ENCODE measurements at regions not wholly inside any gene's neighbourhood (a gene's known extent, or its start where the extent isn't known, plus 50 kb on each side); places are given as distances from the start of the nearest gene placed in this dataset.

GRCh38 chr6:97501853-97502252, 218.8 kb upstream of the MMS22L start (continued):
- TF ChIP-seq CHD7 (IDR thresholded peaks at IDR 0.05; ENCODE audit: insufficient replicate concordance, low read length) = no peak
- TF ChIP-seq HDAC6 (IDR thresholded peaks at IDR 0.05; ENCODE audit: low read depth, low read length) = no peak
- no peak for TF ChIP-seq CBX5 (IDR thresholded peaks at IDR 0.05; ENCODE audit: low read depth, low read length)
- TF ChIP-seq POU5F1 (IDR thresholded peaks at IDR 0.05; ENCODE audit: low read depth, low read length) = no peak
- TF ChIP-seq KDM4A (IDR thresholded peaks at IDR 0.05; ENCODE audit: low read depth, low read length, severe bottlenecking) = no peak
- no peak for TF ChIP-seq BRCA1 (IDR thresholded peaks at IDR 0.05; ENCODE audit: low read depth, low read length)
- TF ChIP-seq SIRT6 (IDR thresholded peaks at IDR 0.05; ENCODE audit: low read length) = no peak
- no peak for TF ChIP-seq YY1 (IDR thresholded peaks at IDR 0.05; ENCODE audit: low read depth, low read length)
